Embryonic facial prominence (tissue), 1 donor: ENCODE measurements at regions not wholly inside any gene's neighbourhood (a gene's known extent, or its start where the extent isn't known, plus 50 kb on each side); places are given as distances from the start of the nearest gene placed in this dataset.

Source experiments
- DNase-seq: peaks from one replicate; pipeline ENCODE4 v3.0.0-alpha.2; 2016; ENCODE audit errors: extremely low spot score

- DNase-seq, result no peak
Observed at GRCh38 chr4:62260254-62260653, 1060.1 kb downstream of the ADGRL3 start.

DNA sequence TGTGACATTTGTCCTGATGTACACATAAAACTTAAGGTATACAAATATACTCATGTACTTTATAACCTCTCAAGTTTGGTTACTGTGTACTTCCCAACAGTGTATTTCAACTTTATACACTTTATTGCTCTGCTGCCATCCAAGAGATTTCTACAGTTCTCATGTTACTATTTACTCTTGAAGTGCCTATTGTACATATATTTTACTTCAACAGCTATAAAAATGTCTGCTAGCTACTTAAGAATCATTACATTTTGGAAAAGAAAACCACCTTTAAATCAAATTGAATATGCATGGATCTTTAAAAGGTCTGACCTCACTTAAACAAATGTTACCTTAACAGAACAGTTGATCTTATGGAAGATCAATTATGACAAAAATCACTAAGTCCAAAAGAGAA lies 1056.4 kb downstream of the ADGRL3 start:
- DNase-seq, result no peak

DNA sequence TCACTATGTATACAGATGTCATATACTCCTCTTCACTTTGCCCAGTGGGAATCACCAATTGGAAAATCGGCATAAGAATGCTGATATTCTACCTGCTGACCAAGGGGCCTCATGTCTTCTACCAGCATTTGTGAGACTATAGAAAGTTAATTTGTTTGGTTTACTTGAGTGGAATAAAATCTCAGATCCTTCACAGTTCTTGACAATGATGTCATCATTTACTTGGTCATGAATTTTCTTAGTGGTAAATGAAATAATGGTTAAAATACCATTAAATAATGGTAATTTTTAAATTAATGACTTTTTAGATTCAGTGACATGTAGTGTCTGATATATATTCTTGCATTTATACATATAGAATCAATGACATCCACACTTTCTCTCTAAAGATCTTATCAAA lies 1052.6 kb downstream of the ADGRL3 start:
- no peak for DNase-seq

GRCh38 chr4:62250100-62250499 lies 1050.0 kb downstream of the ADGRL3 start:
- DNase-seq, result no peak

GRCh38 chr4:62243895-62244294 lies 1043.8 kb downstream of the ADGRL3 start:
- no peak for DNase-seq

DNA sequence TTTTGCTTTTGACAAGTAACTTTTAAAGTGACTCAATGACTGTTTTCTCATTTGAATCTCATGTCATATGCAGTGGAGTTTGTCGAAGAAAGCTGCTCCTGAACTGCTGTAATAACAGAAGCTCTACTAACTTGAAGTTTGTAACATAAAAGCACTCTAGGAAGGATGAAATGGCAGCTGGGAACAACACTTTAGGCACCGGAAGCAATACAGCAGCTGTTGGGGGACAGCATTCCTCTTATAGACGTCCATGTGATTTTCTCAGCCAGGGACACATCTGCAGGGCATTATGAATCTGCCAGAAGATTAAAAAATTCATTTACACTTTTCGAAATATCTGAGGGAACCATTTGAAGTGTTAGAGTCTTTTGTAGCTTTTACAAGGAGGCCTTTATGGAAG lies 1035.8 kb downstream of the ADGRL3 start:
- no peak for DNase-seq

DNA sequence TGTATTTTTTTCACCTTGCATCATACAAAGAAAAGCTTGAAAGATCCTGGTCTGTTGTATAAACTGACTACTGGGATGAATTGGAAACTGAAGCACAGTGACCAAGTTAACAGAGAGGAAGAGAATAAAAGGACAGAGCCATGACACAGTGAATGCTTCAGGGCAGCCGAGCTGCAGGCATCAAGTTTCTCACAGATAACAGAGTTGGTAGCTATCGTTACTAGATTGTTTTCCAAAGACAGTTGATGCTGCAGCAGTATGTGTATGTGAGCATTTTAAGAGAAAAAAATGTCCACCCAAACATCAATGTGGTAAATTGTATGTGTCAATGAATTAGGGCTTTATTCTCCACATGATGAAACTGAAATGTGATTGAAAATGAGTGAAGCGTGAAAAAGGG lies 1032.7 kb downstream of the ADGRL3 start:
- no peak for DNase-seq

DNA sequence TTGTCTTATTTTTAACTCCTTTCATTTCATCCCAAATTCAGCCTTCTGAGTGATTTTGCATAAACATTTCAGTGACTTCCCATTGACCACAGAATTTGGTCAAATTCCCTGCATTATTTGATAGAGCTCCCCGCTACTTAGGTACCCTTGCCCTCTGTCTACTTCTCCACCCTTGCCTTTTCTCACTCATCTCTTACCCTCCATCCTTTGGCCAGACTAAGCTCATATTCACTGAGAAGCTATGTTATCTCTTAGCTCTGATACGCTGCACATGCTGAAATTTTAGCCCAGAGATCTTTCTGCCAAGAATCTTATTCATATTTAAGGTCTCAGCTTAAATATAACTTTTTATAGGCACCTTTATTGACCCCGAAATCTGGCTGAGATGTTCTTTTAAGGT lies 1031.9 kb downstream of the ADGRL3 start:
- DNase-seq, result no peak

- no peak for DNase-seq
Observed at GRCh38 chr4:62226082-62226481, 1026.0 kb downstream of the ADGRL3 start.

DNA sequence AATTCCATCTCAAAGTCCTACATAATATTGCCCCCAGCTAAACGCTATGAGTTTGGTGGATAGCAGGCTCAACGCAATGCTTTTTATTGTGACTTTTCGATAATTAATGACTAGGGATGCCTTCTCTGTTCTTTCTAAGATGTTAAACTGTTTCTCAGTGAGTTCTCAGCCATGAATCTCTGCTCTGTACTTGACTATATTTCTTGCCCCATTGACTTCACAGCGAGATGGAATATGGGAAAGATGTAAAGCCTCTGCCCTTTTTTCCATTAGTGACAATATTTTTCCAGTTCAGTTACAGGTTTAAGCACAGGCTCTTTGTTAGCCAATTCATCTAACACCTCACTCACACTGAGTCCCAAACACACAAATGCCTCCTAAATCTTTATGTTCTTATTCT lies 1022.0 kb downstream of the ADGRL3 start:
- no peak for DNase-seq

- no peak for DNase-seq
Observed at GRCh38 chr4:62210486-62210885, 1010.4 kb downstream of the ADGRL3 start.

GRCh38 chr4:62209757-62210485 lies 1009.8 kb downstream of the ADGRL3 start:
- DNase-seq, result no peak

- no peak for DNase-seq
Observed at GRCh38 chr4:62208921-62209320, 1008.8 kb downstream of the ADGRL3 start.

DNA sequence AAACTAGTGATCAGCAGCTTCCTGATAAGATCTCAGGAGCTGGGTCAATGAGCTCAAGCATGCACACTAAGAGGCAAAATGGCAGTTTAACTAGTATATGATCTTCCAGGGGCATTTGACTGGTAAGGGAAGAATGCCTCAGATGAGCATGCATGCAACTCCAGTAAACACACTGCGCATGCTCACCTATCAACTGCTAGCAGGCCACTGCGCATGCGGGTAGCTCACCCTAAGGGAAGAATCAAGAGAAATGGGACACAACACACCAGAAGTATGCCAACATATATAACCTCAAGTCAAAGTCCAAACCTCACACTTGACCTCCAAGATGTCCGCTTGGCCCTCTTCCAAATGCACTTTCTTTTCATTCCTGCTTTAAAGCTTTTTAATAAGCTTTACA lies 1004.0 kb downstream of the ADGRL3 start:
- DNase-seq, result no peak

DNA sequence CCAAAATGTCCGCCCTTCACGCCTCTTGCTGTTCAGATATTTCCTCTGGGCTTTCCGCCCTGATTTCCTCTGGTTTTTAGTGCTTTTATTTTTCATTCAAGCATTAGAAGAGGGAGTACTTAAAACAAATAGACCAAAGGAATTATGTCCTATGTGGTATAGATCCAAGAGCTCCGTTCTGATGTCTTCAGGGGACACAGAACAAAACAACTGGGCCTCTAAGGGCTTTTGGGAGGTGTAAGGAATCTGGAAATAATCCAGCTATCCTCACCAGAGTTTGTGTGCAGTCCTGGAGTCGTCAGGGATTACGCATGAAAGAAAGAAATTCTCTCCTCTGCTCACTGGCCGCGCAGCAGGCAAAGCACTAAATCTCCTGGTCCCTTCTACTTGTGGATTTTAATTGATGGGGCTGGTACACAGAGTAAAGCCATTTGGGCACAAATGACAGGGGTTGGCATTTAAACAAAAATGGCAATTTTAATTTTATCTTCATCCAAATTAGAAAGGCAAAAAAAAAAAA lies 999.2 kb downstream of the ADGRL3 start:
- no peak for DNase-seq

GRCh38 chr4:62196338-62196737 lies 996.2 kb downstream of the ADGRL3 start:
- no peak for DNase-seq

DNA sequence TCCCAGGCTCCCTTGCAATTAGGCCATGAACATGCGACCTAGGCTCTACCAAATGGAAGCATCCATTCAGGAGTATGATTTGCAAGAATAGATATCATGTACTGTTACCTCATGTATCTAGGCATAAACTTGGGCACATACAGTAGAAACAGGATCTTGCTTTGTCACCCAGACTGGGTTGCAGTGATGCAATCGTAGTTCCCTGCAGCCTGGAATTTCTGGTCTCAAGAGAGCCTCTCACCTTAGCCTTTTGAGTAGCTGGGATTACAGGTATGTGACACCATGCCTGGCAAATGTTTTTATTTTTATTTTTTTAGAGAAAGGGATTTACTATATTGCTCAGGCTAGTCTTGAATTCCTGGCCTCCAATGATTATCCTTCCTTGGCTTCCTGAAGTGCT lies 994.2 kb downstream of the ADGRL3 start:
- DNase-seq, result no peak

DNA sequence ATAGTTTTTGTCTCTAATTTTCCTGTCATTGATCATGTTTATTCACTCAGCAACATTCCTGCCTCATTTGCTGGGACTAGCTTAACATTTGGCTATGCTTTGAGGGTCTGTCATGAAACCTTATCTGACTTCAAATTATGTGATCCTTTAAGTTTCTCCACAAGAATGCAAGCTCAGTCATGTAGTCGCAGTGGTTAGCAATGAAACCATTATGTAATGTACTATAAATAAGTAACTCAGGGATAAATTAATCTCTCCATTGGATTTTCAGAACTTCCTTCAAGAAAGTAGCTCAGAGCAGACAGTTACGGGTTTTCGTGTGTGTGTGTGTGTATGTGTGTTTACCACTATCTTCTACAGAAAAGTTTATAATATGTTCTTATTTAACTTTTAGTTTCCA lies 993.6 kb downstream of the ADGRL3 start:
- peak; percentile 26 for DNase-seq

DNA sequence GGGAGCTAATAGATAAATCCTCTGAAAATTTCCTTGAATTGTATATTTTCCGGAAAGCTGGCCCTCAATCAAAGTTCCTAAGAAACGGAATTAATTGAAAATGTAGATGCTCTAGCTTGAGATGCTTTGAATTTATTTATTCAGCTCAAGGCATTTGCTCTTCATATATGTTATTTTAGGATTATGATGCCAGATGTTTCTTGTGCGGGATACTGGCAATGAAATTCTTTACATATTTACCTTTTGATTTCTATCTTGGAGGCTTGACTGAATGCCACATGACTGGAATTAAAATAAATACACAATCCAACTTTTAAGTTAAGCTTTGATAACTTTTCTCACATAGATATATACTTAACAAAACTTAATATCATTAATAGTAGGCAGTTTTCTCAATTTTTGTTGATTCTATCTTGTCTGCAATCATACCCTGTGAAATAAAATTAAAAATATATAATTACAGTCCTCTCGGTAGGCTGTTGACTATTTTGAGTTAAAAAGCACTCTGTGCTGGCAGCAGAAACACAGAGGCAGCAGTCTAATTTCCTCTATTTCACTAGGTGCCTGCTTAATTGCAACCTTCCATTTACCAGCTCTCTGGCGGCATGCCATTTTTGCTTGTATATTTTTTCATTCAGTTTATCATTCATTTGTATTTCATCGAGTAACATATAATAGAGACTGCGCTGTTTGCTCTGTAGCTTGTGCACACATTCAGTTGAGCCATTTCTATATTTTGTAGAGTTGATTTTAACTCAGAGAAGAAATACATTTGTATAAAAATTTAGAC lies 991.5 kb downstream of the ADGRL3 start:
- no peak for DNase-seq

DNA sequence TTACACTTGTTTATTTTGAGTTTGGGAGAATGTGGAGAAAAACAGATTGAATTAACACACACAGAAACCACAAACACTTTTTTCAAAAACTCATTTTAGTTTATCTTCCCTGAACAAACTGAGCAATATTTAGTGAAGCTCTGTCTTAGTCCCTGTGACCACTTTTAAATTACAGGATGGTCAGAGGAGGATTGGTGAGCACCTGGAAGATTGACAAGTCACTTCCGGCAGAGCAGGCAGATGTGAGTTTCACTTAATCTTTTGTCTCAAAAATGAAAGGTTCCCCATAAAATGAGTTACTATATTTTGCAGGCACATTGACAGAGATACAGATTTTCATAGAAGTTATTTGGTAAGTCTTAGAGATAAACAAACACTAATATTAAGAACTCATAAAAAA lies 970.1 kb downstream of the ADGRL3 start:
- no peak for DNase-seq

DNA sequence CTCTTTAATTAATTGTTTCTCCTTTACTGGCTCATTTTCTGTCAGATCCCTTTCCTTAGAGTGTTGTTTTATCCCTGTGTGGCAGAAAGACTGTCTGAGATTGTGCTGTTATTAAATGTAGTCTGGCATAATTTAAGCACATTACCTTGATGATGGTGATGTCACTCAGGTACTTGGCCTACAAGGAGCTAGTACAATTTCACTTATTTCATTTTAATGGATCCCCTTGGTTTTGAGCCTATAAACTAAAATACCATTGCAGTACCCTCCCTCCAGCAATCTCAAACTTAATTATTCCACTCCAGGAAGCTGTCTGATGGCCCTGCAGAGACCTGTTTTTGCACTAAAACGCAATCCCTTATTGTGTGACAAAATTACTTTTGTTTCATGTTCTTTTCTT lies 968.6 kb downstream of the ADGRL3 start:
- DNase-seq, result no peak

GRCh38 chr4:62162606-62163005 lies 962.5 kb downstream of the ADGRL3 start:
- no peak for DNase-seq

DNA sequence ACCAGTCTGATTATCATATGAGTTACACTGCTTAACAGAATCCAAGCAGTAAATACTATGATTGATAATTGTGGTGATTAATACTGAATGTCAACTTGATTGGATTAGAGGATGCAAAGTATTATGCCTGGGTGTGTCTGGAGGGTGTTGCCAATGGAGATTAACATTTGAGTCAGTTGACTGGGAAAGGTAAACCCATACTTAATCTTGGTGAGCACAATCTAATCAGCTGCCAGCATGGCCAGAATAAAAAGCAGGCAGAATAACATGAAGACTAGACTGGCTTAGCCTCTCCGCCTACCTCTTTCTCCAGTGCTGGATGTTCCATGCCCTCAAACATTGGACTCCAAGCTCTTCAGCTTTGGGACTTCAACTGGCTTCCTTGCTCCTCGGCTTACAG lies 961.3 kb downstream of the ADGRL3 start:
- DNase-seq, result no peak
